SK-N-SH treated with all-trans-retinoic acid at 6 μM for 48 hours (cell line): ENCODE measurements at regions not wholly inside any gene's neighbourhood (a gene's known extent, or its start where the extent isn't known, plus 50 kb on each side); places are given as distances from the start of the nearest gene placed in this dataset.

Source experiments
- ARNTL ChIP-seq: fragments of 450-650 bp; formaldehyde crosslinking; IDR thresholded peaks from 2 replicates; pipeline ENCODE4 v1.5.0; 2020; ENCODE audit warnings: low read depth, mild to moderate bottlenecking, moderate library complexity, borderline replicate concordance
- BACH2 ChIP-seq: fragments of 250-450 bp; sonication (Bioruptor Pico); IDR thresholded peaks from 2 replicates; pipeline ENCODE4 v1.9.0; 2021; ENCODE audit warnings: mild to moderate bottlenecking, borderline replicate concordance
- CSDC2 ChIP-seq: fragments of 250-450 bp; sonication (Bioruptor Pico); IDR thresholded peaks from 2 replicates; pipeline ENCODE4 v1.5.0; 2020; ENCODE audit warnings: mild to moderate bottlenecking, moderate library complexity
- SNAI2 ChIP-seq: fragments of 250-450 bp; sonication (Bioruptor Pico); IDR thresholded peaks from 2 replicates; pipeline ENCODE4 v1.5.0; 2020; ENCODE audit warnings: mild to moderate bottlenecking, moderate library complexity
- TCF4 ChIP-seq: fragments of 250-450 bp; sonication (Bioruptor Pico); IDR thresholded peaks from 2 replicates; pipeline ENCODE4 v1.8.0; 2021; ENCODE audit warnings: mild to moderate bottlenecking, moderate library complexity, borderline replicate concordance
- ZFP30 ChIP-seq: fragments of 450-650 bp; formaldehyde crosslinking; IDR thresholded peaks from 2 replicates; pipeline ENCODE4 v1.5.0; 2022; ENCODE audit warnings: mild to moderate bottlenecking, moderate library complexity
- ZNF565 ChIP-seq: fragments of 450-650 bp; formaldehyde crosslinking; conservative IDR thresholded peaks from 2 replicates; pipeline ENCODE4 v1.5.0; 2020; ENCODE audit warnings: low read depth, mild to moderate bottlenecking, moderate library complexity
- ZNF8 ChIP-seq: fragments of 450-650 bp; formaldehyde crosslinking; IDR thresholded peaks from 2 replicates; pipeline ENCODE4 v1.5.0; 2020; ENCODE audit warnings: mild to moderate bottlenecking, moderate library complexity
- TF ChIP-seq, protein P1 (sequence below): fragments of 250-450 bp; sonication (Bioruptor Pico); IDR thresholded peaks from 2 replicates; pipeline ENCODE4 v1.5.1; 2020; ENCODE audit warnings: low read depth, mild to moderate bottlenecking, moderate library complexity

DNA sequence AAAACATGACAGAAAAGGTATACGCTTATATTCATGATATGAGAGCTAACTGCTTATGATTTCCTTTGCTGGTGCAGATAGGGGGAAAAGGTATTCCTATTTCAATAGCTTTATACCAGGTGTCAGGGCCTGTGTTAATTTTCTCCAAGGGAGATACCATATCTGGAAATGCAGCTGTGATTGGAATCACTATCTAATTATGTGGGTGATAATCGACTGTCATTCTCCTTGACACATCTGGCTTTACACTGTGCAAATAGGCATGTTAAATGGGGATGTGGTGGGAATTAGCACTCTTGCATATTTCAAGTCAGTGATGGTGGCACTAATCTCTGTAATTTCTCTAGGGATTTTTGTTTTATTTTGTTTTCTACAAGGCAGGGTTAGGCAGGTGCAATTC is 611.1 kb downstream of the CDH9 start:
- TF ChIP-seq TCF4 (CRISPR knock-in tag), result no peak
- TF ChIP-seq, protein P1, sequence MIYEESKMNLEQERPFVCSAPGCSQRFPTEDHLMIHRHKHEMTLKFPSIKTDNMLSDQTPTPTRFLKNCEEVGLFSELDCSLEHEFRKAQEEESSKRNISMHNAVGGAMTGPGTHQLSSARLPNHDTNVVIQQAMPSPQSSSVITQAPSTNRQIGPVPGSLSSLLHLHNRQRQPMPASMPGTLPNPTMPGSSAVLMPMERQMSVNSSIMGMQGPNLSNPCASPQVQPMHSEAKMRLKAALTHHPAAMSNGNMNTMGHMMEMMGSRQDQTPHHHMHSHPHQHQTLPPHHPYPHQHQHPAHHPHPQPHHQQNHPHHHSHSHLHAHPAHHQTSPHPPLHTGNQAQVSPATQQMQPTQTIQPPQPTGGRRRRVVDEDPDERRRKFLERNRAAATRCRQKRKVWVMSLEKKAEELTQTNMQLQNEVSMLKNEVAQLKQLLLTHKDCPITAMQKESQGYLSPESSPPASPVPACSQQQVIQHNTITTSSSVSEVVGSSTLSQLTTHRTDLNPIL (CRISPR knock-in tag), result no peak
- TF ChIP-seq SNAI2 (CRISPR knock-in tag), result no peak
- no peak for TF ChIP-seq ZNF8 (CRISPR knock-in tag)
- no peak for TF ChIP-seq ARNTL
- no peak for TF ChIP-seq CSDC2 (CRISPR knock-in tag)
- no peak for TF ChIP-seq BACH2 (CRISPR knock-in tag)
- TF ChIP-seq ZFP30, result no peak
- no peak for TF ChIP-seq ZNF565 (CRISPR knock-in tag)
